Esophagus muscularis mucosa (tissue), 4 donors: ENCODE measurements at regions not wholly inside any gene's neighbourhood (a gene's known extent, or its start where the extent isn't known, plus 50 kb on each side); places are given as distances from the start of the nearest gene placed in this dataset.
"Not testable (repeated sequence)": the region's sequence is repeated elsewhere in the genome, so short reads cannot be mapped to it uniquely, and the experiment has no call there.

ENCODE experiments used
- DNase-seq: peaks from one replicate; pipeline ENCODE4 v3.0.0-alpha.2; 2017; ENCODE audit errors: extremely low spot score
- H3K27ac ChIP-seq, 4 donors: fragments of 200-600 bp; sonication (generic); replicated peaks in 1 of 4; 1 replicate in 3 of 4; 2 replicates in 1 of 4; pipeline ENCODE4 v1.5.1; 2016 to 2019; ENCODE audit warnings: mild to moderate bottlenecking in 1 of 4
- H3K27me3 ChIP-seq, 4 donors: fragments of 200-600 bp; sonication (generic); one replicate each; pipeline versions ENCODE4 v1.5.1 to v1.6.0; 2016 to 2019
- H3K36me3 ChIP-seq, 4 donors: fragments of 200-600 bp; sonication (generic); one replicate each; pipeline ENCODE4 v1.5.1; 2016 to 2019
- H3K4me1 ChIP-seq, 4 donors: fragments of 200-600 bp; sonication (generic); one replicate each; pipeline ENCODE4 v1.5.1; 2016 to 2019
- H3K4me3 ChIP-seq, 4 donors: fragments of 200-600 bp; sonication (generic); 1 replicate in 2 of 4; 2 replicates in 2 of 4; pipeline ENCODE4 v1.5.1; 2016 to 2019; ENCODE audit warnings: mild to moderate bottlenecking in 4 of 4, moderate library complexity in 1 of 4
- H3K9me3 ChIP-seq, 4 donors: fragments of 200-600 bp; sonication (generic); 1 replicate in 3 of 4; 2 replicates in 1 of 4; pipeline ENCODE4 v1.5.1; 2016 to 2019
- EP300 ChIP-seq: sonication (generic); formaldehyde crosslinking; IDR thresholded peaks from one replicate; pipeline ENCODE4 v1.6.1; 2017; ENCODE audit warnings: antibody characterized with exemption
- POLR2A ChIP-seq: fragments of 450-650 bp; IDR thresholded peaks from one replicate; pipeline ENCODE4 v1.6.1; 2017; ENCODE audit warnings: antibody characterized with exemption, moderate library complexity, mild to moderate bottlenecking, low read depth
- POLR2AphosphoS5 ChIP-seq, 2 donors: sonication (generic); formaldehyde crosslinking; IDR thresholded peaks; one replicate each; pipeline ENCODE4 v1.6.1; 2017; ENCODE audit warnings: antibody characterized with exemption in 2 of 2
- WGBS: methylation state at CpG from one replicate; pipeline ENCODE4 v1.1.5; 2018; 5-methylcytosine and 5-hydroxymethylcytosine counted together
- intact Hi-C: fragments of 100-400 bp; cut with DNase I; formaldehyde crosslinking; loops from one replicate; pipeline ENCODE4 v1.15.1; 2023
- TF ChIP-seq, protein P1 (sequence below), 3 experiments: fragments of 200-600 bp in 2 of 3; fragments of 450-650 bp in 1 of 3; sonication (generic) in 2 of 3; IDR thresholded peaks; one replicate each; pipeline ENCODE4 v1.5.1; 2017 to 2019; ENCODE audit warnings: antibody characterized with exemption in 3 of 3, mild to moderate bottlenecking in 2 of 3, moderate library complexity in 1 of 3

DNA sequence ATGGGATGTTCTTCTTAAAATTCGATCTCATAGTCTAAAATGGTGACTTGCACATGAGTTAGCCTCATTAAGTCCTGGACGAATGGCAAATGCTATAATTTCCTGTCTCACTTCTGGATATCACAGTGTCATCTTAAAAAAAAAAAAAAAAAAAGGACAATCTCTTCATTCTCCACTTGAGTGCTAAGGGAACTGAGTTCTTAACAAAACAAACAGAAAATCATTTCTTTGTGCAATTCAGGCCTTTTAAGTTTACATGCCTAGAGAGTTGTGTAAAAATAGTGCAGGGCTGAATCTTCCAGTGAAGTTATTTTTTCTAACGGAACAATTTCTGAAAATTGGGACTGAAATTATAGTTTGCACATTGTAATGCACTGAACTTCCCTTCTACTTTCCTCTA is 122.8 kb upstream of the FAT1 start:
- no peaks in the 10 kb centered on the region for H3K36me3 ChIP-seq
- H3K27me3 ChIP-seq, result no peaks in the 10 kb centered on the region
- 56% methylated on average over 3 of the region's 3 CpGs for WGBS
- intact Hi-C loops, result no loop called here
- H3K27ac ChIP-seq, result peak overlapping the region in 1 of 4 donors; percentile 18
- H3K9me3 ChIP-seq, result no peaks in the 10 kb centered on the region
- no peak overlapping the region for H3K4me3 ChIP-seq
- TF ChIP-seq, protein P1, sequence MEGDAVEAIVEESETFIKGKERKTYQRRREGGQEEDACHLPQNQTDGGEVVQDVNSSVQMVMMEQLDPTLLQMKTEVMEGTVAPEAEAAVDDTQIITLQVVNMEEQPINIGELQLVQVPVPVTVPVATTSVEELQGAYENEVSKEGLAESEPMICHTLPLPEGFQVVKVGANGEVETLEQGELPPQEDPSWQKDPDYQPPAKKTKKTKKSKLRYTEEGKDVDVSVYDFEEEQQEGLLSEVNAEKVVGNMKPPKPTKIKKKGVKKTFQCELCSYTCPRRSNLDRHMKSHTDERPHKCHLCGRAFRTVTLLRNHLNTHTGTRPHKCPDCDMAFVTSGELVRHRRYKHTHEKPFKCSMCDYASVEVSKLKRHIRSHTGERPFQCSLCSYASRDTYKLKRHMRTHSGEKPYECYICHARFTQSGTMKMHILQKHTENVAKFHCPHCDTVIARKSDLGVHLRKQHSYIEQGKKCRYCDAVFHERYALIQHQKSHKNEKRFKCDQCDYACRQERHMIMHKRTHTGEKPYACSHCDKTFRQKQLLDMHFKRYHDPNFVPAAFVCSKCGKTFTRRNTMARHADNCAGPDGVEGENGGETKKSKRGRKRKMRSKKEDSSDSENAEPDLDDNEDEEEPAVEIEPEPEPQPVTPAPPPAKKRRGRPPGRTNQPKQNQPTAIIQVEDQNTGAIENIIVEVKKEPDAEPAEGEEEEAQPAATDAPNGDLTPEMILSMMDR (IDR thresholded peaks at IDR 0.05), result no peak
- TF ChIP-seq EP300 (no peak), POLR2A (no peak), POLR2AphosphoS5 (IDR thresholded peaks at IDR 0.05) (no peak)
- DNase-seq, result no peak
- peaks cover 11 to 38% (median 25%) of the 10 kb centered on the region in 4 donors for H3K4me1 ChIP-seq

DNA sequence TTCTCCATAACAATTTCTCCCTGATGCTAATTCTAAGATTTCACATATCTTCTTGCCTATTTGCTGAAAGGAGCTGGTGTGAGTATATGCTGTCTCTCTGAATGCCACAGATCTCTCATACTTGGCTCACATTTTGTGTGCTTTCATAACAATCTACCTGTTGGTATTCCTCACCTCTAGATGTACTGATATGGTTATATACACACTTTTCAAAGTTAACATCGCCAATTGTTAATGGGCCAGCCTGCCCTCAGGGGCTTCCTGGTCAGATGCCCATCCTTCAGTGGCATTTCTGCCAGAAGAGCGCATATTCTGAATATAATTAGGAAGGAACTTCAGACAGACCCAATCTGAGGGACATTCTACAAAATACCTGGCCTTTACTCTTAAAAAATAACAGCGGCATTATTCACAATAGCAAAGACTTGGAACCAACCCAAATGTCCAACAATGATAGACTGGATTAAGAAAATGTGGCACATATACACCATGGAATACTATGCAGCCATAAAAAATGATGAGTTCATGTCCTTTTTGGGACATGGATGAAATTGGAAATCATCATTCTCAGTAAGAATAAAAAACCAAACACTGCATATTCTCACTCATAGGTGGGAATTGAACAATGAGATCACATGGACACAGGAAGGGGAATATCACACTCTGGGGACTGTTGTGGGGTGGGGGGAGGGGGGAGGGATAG is 123.9 kb upstream of the FAT1 start:
- H3K4me1 ChIP-seq, result peaks cover 11 to 38% (median 25%) of the 10 kb centered on the region in 4 donors
- 95% methylated on average over 3 of the region's 3 CpGs for WGBS
- H3K27ac ChIP-seq, H3K4me3 ChIP-seq, H3K9me3 ChIP-seq, DNase-seq, H3K36me3 ChIP-seq, H3K27me3 ChIP-seq, intact Hi-C loops: not testable (repeated sequence)

DNA sequence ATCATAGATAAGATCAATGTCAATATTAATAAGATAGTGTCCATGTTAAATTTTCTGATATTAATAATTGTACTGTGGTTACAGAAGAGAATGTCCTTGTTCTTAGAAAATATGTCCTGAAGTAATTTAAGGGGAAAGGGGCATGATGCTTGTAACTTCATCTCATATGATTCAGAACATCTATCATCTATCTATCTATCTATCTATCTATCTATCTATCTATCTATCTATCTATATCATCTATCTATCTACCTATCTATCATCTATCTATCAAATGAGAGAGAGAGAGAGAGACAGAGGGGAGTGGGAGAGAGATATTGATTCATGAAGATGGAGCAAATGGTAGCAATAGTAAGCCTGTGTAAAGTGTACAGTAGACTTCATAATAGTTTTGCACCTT is 124.8 kb upstream of the FAT1 start:
- Histone ChIP-seq H3K27ac (no peak overlapping the region), H3K4me1 (peaks cover 11 to 35% (median 24%) of the 10 kb centered on the region in 4 donors), H3K9me3 (no peaks in the 10 kb centered on the region), H3K27me3 (no peaks in the 10 kb centered on the region), H3K4me3 (no peak overlapping the region), H3K36me3 (no peaks in the 10 kb centered on the region)
- no peak for TF ChIP-seq POLR2AphosphoS5 (IDR thresholded peaks at IDR 0.05)
- TF ChIP-seq, protein P1 (IDR thresholded peaks at IDR 0.05), result no peak
- no peak for TF ChIP-seq EP300
- TF ChIP-seq POLR2A, result no peak
- DNase-seq, result no peak
- intact Hi-C loops, result no loop called here

DNA sequence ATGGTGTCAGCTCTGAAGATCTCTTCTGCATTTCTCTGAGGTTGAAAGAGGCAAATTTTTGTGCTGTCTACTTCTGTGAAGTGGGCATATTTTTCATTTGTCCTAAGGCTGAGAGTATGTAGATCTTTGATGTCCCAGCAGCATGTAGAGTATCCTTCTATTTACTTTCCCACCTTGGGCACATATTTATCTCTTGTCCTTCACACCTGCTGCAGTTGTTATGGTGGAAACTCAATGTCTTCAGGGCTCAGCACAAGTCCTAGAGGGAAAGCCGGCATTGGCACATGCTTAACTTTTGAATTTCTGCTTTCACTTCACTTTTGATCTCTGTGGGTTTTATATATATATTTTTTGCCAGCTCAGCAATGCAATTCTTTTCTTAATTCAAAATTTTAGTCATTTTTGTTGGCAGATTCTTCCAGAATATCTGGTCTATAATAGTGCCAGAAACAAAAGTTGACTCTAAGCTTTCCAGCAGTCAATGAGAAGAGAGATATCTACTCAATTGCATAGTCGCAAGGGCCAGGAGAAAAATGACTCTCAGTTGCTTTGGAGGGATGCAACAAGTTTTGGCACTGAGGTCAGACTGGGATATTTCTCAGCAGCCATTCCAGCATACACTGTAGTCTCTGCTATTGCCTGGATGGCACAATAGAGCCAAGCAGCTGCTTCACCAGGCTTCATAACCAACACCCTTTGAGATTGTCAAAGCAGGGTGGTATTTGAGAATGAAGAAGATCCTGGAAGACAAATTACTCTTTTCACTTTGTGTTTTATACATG is 127.8 kb upstream of the FAT1 start:
- Histone ChIP-seq H3K4me1 (peaks cover 0 to 6% (median 3%) of the 10 kb centered on the region in 4 donors), H3K9me3 (no peaks in the 10 kb centered on the region), H3K4me3 (no peak overlapping the region), H3K27me3 (no peaks in the 10 kb centered on the region), H3K27ac (no peak overlapping the region), H3K36me3 (no peaks in the 10 kb centered on the region)
- WGBS, result 95% methylated on average over 2 of the region's 2 CpGs
- intact Hi-C loops, result no loop called here
- TF ChIP-seq POLR2A (no peak), POLR2AphosphoS5 (IDR thresholded peaks at IDR 0.05) (no peak), EP300 (no peak)
- TF ChIP-seq, protein P1 (IDR thresholded peaks at IDR 0.05), result no peak
- DNase-seq, result no peak

DNA sequence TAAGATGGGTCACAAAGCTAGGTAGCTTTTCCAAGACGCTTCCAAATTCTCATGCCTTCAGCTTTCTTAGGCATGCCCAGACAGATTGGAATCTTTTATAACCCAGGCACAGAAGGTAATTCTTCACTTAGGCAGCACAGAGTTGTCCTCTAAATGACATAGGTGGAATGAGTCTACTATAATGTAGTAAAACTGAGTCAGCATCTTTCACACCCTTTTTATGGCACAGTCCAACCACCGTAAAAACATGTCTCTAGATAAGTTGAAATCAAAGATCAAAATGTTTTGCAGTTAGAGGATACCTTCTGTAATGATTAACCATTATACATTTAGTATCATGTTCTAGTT is 128.4 kb upstream of the FAT1 start:
- H3K4me3 ChIP-seq, result no peak overlapping the region
- H3K4me1 ChIP-seq, result peaks cover 0 to 2% (median under 1%) of the 10 kb centered on the region in 4 donors
- no peaks in the 10 kb centered on the region for H3K36me3 ChIP-seq
- H3K27me3 ChIP-seq, result no peaks in the 10 kb centered on the region
- H3K9me3 ChIP-seq, result no peaks in the 10 kb centered on the region
- H3K27ac ChIP-seq, result no peak overlapping the region
- no peak for TF ChIP-seq EP300
- TF ChIP-seq POLR2A, result no peak
- TF ChIP-seq POLR2AphosphoS5 (IDR thresholded peaks at IDR 0.05), result no peak
- TF ChIP-seq, protein P1 (IDR thresholded peaks at IDR 0.05), result no peak
- intact Hi-C loops, result no loop called here
- no peak for DNase-seq
- 83% methylated on average over 2 of the region's 2 CpGs for WGBS
